Stimulated activated naive CD8-positive, alpha-beta T cell treated with anti-CD3 and anti-CD28 coated beads, Interleukin-15, Interleukin-2, amounts not matched to agents 100 ng/mL and 50 ng/mL, for 24 hours (primary cell): ENCODE measurements at regions not wholly inside any gene's neighbourhood (a gene's known extent, or its start where the extent isn't known, plus 50 kb on each side); places are given as distances from the start of the nearest gene placed in this dataset.

Experiments
- H3K27ac Mint-ChIP-seq: one replicate; pipeline ENCODE4 v1.8.0; 2021; ENCODE audit warnings: mild to moderate bottlenecking, mixed read lengths
- H3K27me3 Mint-ChIP-seq: one replicate; pipeline ENCODE4 v1.8.0; 2021; ENCODE audit warnings: mixed read lengths
- H3K36me3 Mint-ChIP-seq: one replicate; pipeline ENCODE4 v1.8.0; 2021; ENCODE audit warnings: low read depth, mixed read lengths
- H3K4me1 Mint-ChIP-seq: one replicate; pipeline ENCODE4 v1.8.0; 2021; ENCODE audit warnings: low read depth, mixed read lengths
- H3K4me3 Mint-ChIP-seq: one replicate; pipeline ENCODE4 v1.8.0; 2021; ENCODE audit warnings: mild to moderate bottlenecking, mixed read lengths
- H3K9me3 Mint-ChIP-seq: one replicate; pipeline ENCODE4 v1.8.0; 2021; ENCODE audit warnings: mixed read lengths

- no peaks in the 10 kb centered on the region for H3K9me3 Mint-ChIP-seq
- no peak overlapping the region for H3K27ac Mint-ChIP-seq
- H3K36me3 Mint-ChIP-seq, result no peaks in the 10 kb centered on the region
- no peaks in the 10 kb centered on the region for H3K4me1 Mint-ChIP-seq
- no peaks in the 10 kb centered on the region for H3K27me3 Mint-ChIP-seq
- no peak overlapping the region for H3K4me3 Mint-ChIP-seq
Observed at GRCh38 chrX:5829469-5829868, 399.2 kb downstream of the NLGN4X start.

- no peaks in the 10 kb centered on the region for H3K27me3 Mint-ChIP-seq
- no peaks in the 10 kb centered on the region for H3K9me3 Mint-ChIP-seq
- H3K36me3 Mint-ChIP-seq, result no peaks in the 10 kb centered on the region
- no peak overlapping the region for H3K27ac Mint-ChIP-seq
- H3K4me3 Mint-ChIP-seq, result no peak overlapping the region
- no peaks in the 10 kb centered on the region for H3K4me1 Mint-ChIP-seq
Observed at GRCh38 chrX:5829060-5829459, 399.6 kb downstream of the NLGN4X start.

DNA sequence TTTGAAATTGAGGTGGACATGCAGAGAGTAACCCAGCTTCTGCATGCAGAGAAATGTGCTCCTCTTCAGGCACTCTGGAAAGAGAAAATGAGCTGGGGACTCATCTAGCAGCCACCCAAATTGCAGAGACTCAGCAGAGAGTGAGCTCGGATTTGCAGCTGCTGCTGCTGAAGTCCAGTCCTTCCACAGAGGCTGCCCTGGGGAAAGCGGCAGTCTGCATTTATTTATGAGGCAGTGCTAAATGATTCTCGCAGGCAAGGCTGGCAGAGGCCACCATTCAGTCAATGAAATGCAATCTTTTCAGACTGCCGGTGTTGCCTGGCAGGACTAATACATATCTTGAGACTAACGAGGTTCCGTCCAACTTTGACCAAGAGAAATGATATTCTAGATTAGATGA is 404.8 kb downstream of the NLGN4X start:
- Mint-ChIP-seq H3K4me3 (no peak overlapping the region), H3K4me1 (no peaks in the 10 kb centered on the region), H3K27me3 (no peaks in the 10 kb centered on the region), H3K36me3 (no peaks in the 10 kb centered on the region), H3K9me3 (no peaks in the 10 kb centered on the region), H3K27ac (no peak overlapping the region)

DNA sequence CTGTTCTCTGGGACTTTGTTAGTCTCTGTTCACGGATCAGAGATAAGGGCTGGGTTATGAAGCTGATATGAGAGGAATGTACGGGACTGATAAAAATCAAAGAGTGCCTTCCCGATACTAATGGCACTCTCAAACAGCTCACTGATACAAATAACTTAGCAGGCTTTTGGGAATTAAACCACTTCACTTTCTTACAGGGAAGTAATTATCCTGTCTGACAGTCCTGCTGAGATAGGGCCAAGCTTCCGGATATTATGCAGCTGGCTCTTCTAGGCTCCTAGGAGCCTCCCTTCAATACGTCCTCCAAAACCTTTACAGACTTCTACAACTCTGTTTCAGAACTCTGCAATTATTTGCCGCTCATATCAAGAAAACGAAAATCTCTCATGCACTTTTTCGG is 418.0 kb downstream of the NLGN4X start:
- Mint-ChIP-seq H3K27ac (no peak overlapping the region), H3K9me3 (no peaks in the 10 kb centered on the region), H3K27me3 (no peaks in the 10 kb centered on the region), H3K36me3 (no peaks in the 10 kb centered on the region), H3K4me1 (no peaks in the 10 kb centered on the region), H3K4me3 (no peak overlapping the region)

DNA sequence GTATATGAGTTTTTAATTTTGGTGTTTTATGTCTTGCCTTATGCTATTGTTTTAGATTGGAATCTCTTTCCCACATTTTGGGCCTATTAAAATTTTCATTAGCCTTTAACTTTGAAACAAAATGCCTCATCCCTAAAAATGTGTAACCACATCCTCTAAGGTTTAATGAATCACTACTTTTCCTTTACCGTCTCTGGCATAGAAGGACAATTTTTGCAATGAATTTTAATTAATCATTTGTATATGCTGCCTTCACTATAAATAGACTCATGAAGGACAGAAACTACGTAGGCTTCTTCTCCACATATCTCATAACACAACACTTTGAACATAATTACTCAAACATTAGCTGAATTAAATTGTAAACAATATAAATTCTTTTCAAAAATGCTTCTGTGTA is 421.5 kb downstream of the NLGN4X start:
- H3K4me1 Mint-ChIP-seq, result no peaks in the 10 kb centered on the region

GRCh38 chrX:5802391-5802790 is 426.3 kb downstream of the NLGN4X start:
- no peaks in the 10 kb centered on the region for H3K36me3 Mint-ChIP-seq
- H3K4me3 Mint-ChIP-seq, result no peak overlapping the region
- H3K27me3 Mint-ChIP-seq, result no peaks in the 10 kb centered on the region
- no peak overlapping the region for H3K27ac Mint-ChIP-seq
- H3K4me1 Mint-ChIP-seq, result no peaks in the 10 kb centered on the region
- H3K9me3 Mint-ChIP-seq, result peaks cover 3% of the 10 kb centered on the region

More for the DNA sequence above, 421.5 kb downstream of the NLGN4X start:
- Mint-ChIP-seq H3K27ac (no peak overlapping the region), H3K27me3 (no peaks in the 10 kb centered on the region), H3K9me3 (peaks cover 3% of the 10 kb centered on the region), H3K36me3 (no peaks in the 10 kb centered on the region), H3K4me3 (no peak overlapping the region)

DNA sequence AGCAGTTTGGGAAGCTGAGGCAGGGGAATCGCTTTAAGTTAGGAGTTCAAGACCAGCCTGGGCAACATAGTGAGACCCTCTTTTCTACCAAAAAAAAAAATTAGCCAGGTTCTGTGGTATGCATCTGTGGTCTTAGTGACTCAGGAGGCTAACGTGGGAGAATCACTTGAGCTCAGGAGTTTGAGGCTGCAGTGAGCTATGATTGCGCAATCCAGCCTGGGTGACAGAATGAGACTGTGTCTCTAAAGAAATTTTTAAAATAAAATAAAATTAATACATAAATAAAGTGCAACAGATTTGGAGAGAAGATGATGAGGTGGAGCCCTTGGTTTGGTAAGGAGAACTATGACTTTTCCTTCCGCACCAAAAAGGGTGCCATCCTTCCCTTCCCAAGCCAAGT is 436.9 kb downstream of the NLGN4X start:
- no peaks in the 10 kb centered on the region for H3K27me3 Mint-ChIP-seq
- H3K36me3 Mint-ChIP-seq, result no peaks in the 10 kb centered on the region
- no peaks in the 10 kb centered on the region for H3K4me1 Mint-ChIP-seq
- H3K4me3 Mint-ChIP-seq, result no peak overlapping the region
- H3K27ac Mint-ChIP-seq, result no peak overlapping the region
- peaks cover 4% of the 10 kb centered on the region for H3K9me3 Mint-ChIP-seq

GRCh38 chrX:5788910-5789309 is 439.8 kb downstream of the NLGN4X start:
- H3K27ac Mint-ChIP-seq, result no peak overlapping the region
- H3K36me3 Mint-ChIP-seq, result no peaks in the 10 kb centered on the region
- no peak overlapping the region for H3K4me3 Mint-ChIP-seq
- no peaks in the 10 kb centered on the region for H3K4me1 Mint-ChIP-seq
- no peaks in the 10 kb centered on the region for H3K27me3 Mint-ChIP-seq
- H3K9me3 Mint-ChIP-seq, result peaks cover 4% of the 10 kb centered on the region

DNA sequence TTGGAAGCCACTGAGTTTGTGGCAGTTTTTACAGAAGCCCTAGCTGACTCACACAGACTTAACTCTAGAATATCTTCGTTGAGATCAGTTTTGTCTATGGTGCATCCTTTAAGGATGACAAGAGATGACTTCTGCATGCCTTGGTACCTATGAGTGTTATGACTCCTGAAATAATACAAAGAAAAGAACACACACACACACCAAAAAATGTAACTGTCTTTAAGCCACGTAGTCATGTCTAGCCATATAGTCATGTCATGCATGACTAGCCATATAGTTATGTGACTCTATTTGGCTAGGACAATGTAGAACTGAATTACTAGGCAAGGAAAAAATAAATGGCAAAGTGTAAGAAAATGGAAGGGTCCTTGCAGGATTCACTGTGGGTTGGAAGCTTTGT is 447.8 kb downstream of the NLGN4X start:
- H3K9me3 Mint-ChIP-seq, result no peaks in the 10 kb centered on the region
- H3K4me3 Mint-ChIP-seq, result no peak overlapping the region
- no peaks in the 10 kb centered on the region for H3K4me1 Mint-ChIP-seq
- no peaks in the 10 kb centered on the region for H3K36me3 Mint-ChIP-seq
- H3K27ac Mint-ChIP-seq, result no peak overlapping the region
- no peaks in the 10 kb centered on the region for H3K27me3 Mint-ChIP-seq

DNA sequence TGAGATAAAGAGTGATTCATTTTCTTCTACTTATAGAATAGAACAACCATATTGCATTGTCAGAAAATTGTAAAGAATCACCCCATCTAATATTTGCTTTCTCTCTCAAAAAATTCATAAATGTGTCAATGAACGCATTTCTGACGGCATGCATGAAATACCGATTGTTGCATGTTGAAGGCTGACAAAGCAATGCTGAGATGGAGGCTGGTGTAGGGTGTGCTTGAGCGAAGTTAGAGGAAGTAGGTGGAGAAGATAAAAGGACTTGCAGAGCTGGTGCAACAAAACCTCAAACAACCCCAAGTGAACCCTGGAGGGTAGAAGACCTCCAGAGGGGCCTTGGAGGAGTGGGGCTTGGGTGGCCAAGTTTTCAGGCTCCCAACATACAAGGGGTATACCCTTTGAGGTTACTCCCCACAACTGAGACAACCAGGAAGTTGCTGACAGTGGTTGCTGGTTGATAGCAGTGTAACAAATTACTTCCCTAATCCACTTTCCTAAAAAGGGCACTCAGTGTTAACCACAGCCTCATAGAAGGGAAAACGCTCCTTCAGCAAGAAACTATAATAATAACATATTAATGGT is 452.7 kb downstream of the NLGN4X start:
- Mint-ChIP-seq H3K27me3 (no peaks in the 10 kb centered on the region), H3K9me3 (no peaks in the 10 kb centered on the region), H3K4me1 (no peaks in the 10 kb centered on the region), H3K27ac (no peak overlapping the region), H3K36me3 (no peaks in the 10 kb centered on the region), H3K4me3 (no peak overlapping the region)

- Mint-ChIP-seq H3K4me1 (no peaks in the 10 kb centered on the region), H3K36me3 (no peaks in the 10 kb centered on the region), H3K27ac (no peak overlapping the region), H3K9me3 (no peaks in the 10 kb centered on the region), H3K27me3 (no peaks in the 10 kb centered on the region), H3K4me3 (no peak overlapping the region)
Observed at GRCh38 chrX:5774446-5774845, 454.2 kb downstream of the NLGN4X start.

DNA sequence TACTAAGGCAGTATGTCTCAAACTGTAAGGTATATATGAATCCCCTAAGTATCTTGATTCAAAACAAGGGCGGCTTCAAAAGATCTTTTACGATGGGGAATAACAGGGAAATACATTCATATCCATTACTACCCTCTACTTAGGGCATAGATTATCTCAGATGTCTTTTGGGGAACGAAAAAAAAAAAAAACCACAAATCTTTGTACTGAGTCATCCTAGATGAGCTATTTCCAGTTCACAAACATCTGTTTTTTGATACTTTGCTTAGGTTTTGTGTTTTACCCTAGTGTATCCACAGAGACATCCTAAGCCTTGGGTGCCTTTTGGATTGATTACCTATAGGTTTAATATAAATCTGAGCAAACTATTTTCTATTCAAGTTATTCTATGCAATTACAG is 457.2 kb downstream of the NLGN4X start:
- H3K4me3 Mint-ChIP-seq, result no peak overlapping the region
- no peaks in the 10 kb centered on the region for H3K27me3 Mint-ChIP-seq
- H3K9me3 Mint-ChIP-seq, result no peaks in the 10 kb centered on the region
- H3K27ac Mint-ChIP-seq, result no peak overlapping the region
- no peaks in the 10 kb centered on the region for H3K4me1 Mint-ChIP-seq
- no peaks in the 10 kb centered on the region for H3K36me3 Mint-ChIP-seq

- Mint-ChIP-seq H3K9me3 (peaks cover 12% of the 10 kb centered on the region), H3K27me3 (no peaks in the 10 kb centered on the region), H3K27ac (no peak overlapping the region), H3K36me3 (no peaks in the 10 kb centered on the region), H3K4me3 (no peak overlapping the region), H3K4me1 (no peaks in the 10 kb centered on the region)
Observed at GRCh38 chrX:5756616-5757015, 472.1 kb downstream of the NLGN4X start.

DNA sequence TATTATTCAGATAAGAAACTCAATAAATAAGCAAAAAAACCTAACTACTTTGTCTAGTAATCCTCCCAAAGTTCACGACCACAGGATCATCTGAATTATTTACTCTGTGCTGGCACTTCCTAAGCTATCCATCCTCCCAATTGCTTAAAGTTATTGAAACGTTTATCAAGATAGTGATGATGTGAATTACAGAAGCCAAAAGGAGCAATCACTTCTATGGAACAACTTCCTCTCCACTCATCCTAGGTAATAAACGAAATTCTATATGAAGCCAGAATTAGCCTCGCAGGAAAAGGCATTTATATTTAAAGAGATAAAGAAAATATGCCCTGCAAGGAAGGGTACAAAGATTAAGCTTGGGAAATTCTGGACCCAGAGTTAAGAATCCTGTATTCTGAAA is 475.4 kb downstream of the NLGN4X start:
- Mint-ChIP-seq H3K9me3 (peaks cover 8% of the 10 kb centered on the region), H3K27ac (no peak overlapping the region), H3K4me3 (no peak overlapping the region), H3K4me1 (no peaks in the 10 kb centered on the region), H3K36me3 (no peaks in the 10 kb centered on the region), H3K27me3 (no peaks in the 10 kb centered on the region)

GRCh38 chrX:5752831-5753230 is 475.8 kb downstream of the NLGN4X start:
- Mint-ChIP-seq H3K4me1 (no peaks in the 10 kb centered on the region), H3K27me3 (no peaks in the 10 kb centered on the region), H3K27ac (no peak overlapping the region), H3K4me3 (no peak overlapping the region), H3K9me3 (peaks cover 6% of the 10 kb centered on the region), H3K36me3 (no peaks in the 10 kb centered on the region)

GRCh38 chrX:5748586-5749150 is 480.0 kb downstream of the NLGN4X start:
- Mint-ChIP-seq H3K36me3 (no peaks in the 10 kb centered on the region), H3K4me3 (no peak overlapping the region), H3K9me3 (no peaks in the 10 kb centered on the region), H3K4me1 (no peaks in the 10 kb centered on the region), H3K27ac (no peak overlapping the region), H3K27me3 (no peaks in the 10 kb centered on the region)
